H9 (cell line): ENCODE measurements at regions not wholly inside any gene's neighbourhood (a gene's known extent, or its start where the extent isn't known, plus 50 kb on each side); places are given as distances from the start of the nearest gene placed in this dataset.

Experiments used
- DNase-seq: peaks from one replicate; pipeline ENCODE4 v3.0.0-alpha.2; 2017
- H2AFZ ChIP-seq: one replicate; pipeline ENCODE4 v1.6.1; 2013; ENCODE audit warnings: mild to moderate bottlenecking, low read length, control low read depth, moderate library complexity
- H2AK5ac ChIP-seq: 2 replicates; pipeline ENCODE4 v1.6.1; 2013; ENCODE audit warnings: low read length, control low read depth, mixed read lengths; ENCODE audit not compliant: insufficient read length
- H2BK120ac ChIP-seq: one replicate; pipeline ENCODE4 v1.6.1; 2013; ENCODE audit warnings: low read depth, mild to moderate bottlenecking, low read length, control low read depth, inconsistent platforms; ENCODE audit not compliant: poor library complexity, severe bottlenecking
- H2BK12ac ChIP-seq: 2 replicates; pipeline ENCODE4 v1.6.1; 2013; ENCODE audit warnings: low read length, control low read depth, mixed read lengths, low read depth; ENCODE audit not compliant: insufficient read length
- H2BK15ac ChIP-seq: 2 replicates; pipeline ENCODE4 v1.6.1; 2013; ENCODE audit warnings: low read depth, low read length, control low read depth
- H2BK20ac ChIP-seq: one replicate; pipeline ENCODE4 v1.6.1; 2013; ENCODE audit warnings: low read depth, mild to moderate bottlenecking, low read length, control low read depth, inconsistent platforms; ENCODE audit not compliant: poor library complexity, severe bottlenecking
- H2BK5ac ChIP-seq: 2 replicates; pipeline ENCODE4 v1.6.1; 2013; ENCODE audit warnings: low read length, control low read depth, mixed read lengths; ENCODE audit not compliant: insufficient read length
- H3K14ac ChIP-seq: 2 replicates; pipeline ENCODE4 v1.6.1; 2013; ENCODE audit warnings: low read length, control low read depth; ENCODE audit not compliant: insufficient read depth
- H3K18ac ChIP-seq: 2 replicates; pipeline ENCODE4 v1.6.1; 2013; ENCODE audit warnings: low read depth, mild to moderate bottlenecking, mixed read lengths, low read length, control low read depth; ENCODE audit not compliant: insufficient read length
- H3K23ac ChIP-seq: 2 replicates; pipeline ENCODE4 v1.6.1; 2013; ENCODE audit warnings: low read length, control low read depth, mixed read lengths, low read depth; ENCODE audit not compliant: insufficient read length
- H3K23me2 ChIP-seq: 2 replicates; pipeline ENCODE4 v1.6.1; 2013; ENCODE audit warnings: low read depth, mild to moderate bottlenecking, mixed read lengths, low read length, control low read depth; ENCODE audit not compliant: insufficient read length, poor library complexity, severe bottlenecking
- H3K27ac ChIP-seq: 2 replicates; pipeline ENCODE4 v1.5.1; 2013; ENCODE audit warnings: low read length, control low read depth, mixed read lengths, low read depth; ENCODE audit not compliant: insufficient read length
- H3K27me3 ChIP-seq: 2 replicates; pipeline ENCODE4 v1.6.1; 2013; ENCODE audit warnings: low read length, control low read depth, inconsistent platforms; ENCODE audit not compliant: insufficient read depth
- H3K4ac ChIP-seq: 2 replicates; pipeline ENCODE4 v1.6.1; 2013; ENCODE audit warnings: low read depth, mild to moderate bottlenecking, control low read depth, inconsistent platforms, low read length, moderate library complexity
- H3K4me1 ChIP-seq: 2 replicates; pipeline ENCODE4 v1.6.1; 2013; ENCODE audit warnings: low read length, control low read depth, inconsistent platforms; ENCODE audit not compliant: insufficient read depth
- H3K4me2 ChIP-seq: 2 replicates; pipeline ENCODE4 v1.6.1; 2013; ENCODE audit warnings: low read length, control low read depth, mixed read lengths; ENCODE audit not compliant: insufficient read length, insufficient read depth
- H3K56ac ChIP-seq: 2 replicates; pipeline ENCODE4 v1.6.1; 2013; ENCODE audit warnings: low read depth, mild to moderate bottlenecking, mixed read lengths, low read length, control low read depth; ENCODE audit not compliant: insufficient read length
- H3K79me1 ChIP-seq: 2 replicates; pipeline ENCODE4 v1.6.1; 2013; ENCODE audit warnings: low read depth, mild to moderate bottlenecking, moderate library complexity, low read length, control low read depth, inconsistent platforms; ENCODE audit not compliant: insufficient read depth, poor library complexity, severe bottlenecking
- H3K79me2 ChIP-seq: 2 replicates; pipeline ENCODE4 v1.6.1; 2013; ENCODE audit warnings: low read length, control low read depth, inconsistent platforms; ENCODE audit not compliant: insufficient read depth
- H3K9ac ChIP-seq: 2 replicates; pipeline ENCODE4 v1.6.1; 2013; ENCODE audit warnings: low read length, control low read depth, mixed read lengths; ENCODE audit not compliant: insufficient read length; ENCODE audit errors: extremely low read depth
- H3K9me3 ChIP-seq: one replicate; pipeline ENCODE4 v1.6.1; 2013; ENCODE audit warnings: low read depth, low read length, inconsistent platforms; ENCODE audit not compliant: control insufficient read depth
- H3T11ph ChIP-seq: one replicate; pipeline ENCODE4 v1.6.1; 2013; ENCODE audit warnings: mild to moderate bottlenecking, low read length, control low read depth, inconsistent platforms
- H4K20me1 ChIP-seq: one replicate; pipeline ENCODE4 v1.6.1; 2013; ENCODE audit not compliant: control insufficient read depth, insufficient read length, insufficient read depth
- H4K5ac ChIP-seq: 2 replicates; pipeline ENCODE4 v1.6.1; 2013; ENCODE audit warnings: low read depth, mild to moderate bottlenecking, mixed read lengths, low read length, control low read depth; ENCODE audit not compliant: insufficient read length
- H4K8ac ChIP-seq: replicated peaks from 2 replicates; pipeline ENCODE4 v1.6.1; 2013; ENCODE audit warnings: low read length, control low read depth, mixed read lengths, low read depth; ENCODE audit not compliant: insufficient read length
- H4K91ac ChIP-seq: 2 replicates; pipeline ENCODE4 v1.6.1; 2013; ENCODE audit warnings: low read depth, mild to moderate bottlenecking, moderate library complexity, mixed read lengths, low read length, control low read depth; ENCODE audit not compliant: insufficient read length
- H3K27ac Mint-ChIP-seq, 3 experiments: 2 replicates in 2 of 3; 3 replicates in 1 of 3; pipeline ENCODE4 v1.8.0; 2020 to 2021; ENCODE audit warnings: mixed read lengths in 3 of 3, mild to moderate bottlenecking in 1 of 3, moderate library complexity in 1 of 3
- H3K27me3 Mint-ChIP-seq: 2 replicates; pipeline ENCODE4 v1.8.0; 2021; ENCODE audit warnings: low read depth, mild to moderate bottlenecking, moderate library complexity, mixed read lengths
- H3K36me3 Mint-ChIP-seq, 3 experiments: 2 replicates in 2 of 3; 3 replicates in 1 of 3; pipeline ENCODE4 v1.8.0; 2020 to 2021; ENCODE audit warnings: low read depth in 3 of 3, mixed read lengths in 3 of 3; ENCODE audit not compliant: insufficient read depth in 1 of 3
- H3K4me1 Mint-ChIP-seq, 2 experiments: 2 replicates each; pipeline ENCODE4 v1.8.0; 2020; ENCODE audit warnings: mixed read lengths in 2 of 2
- H3K4me3 Mint-ChIP-seq, 2 experiments: 2 replicates in 1 of 2; 3 replicates in 1 of 2; pipeline ENCODE4 v1.8.0; 2020 to 2021; ENCODE audit warnings: mild to moderate bottlenecking in 2 of 2, mixed read lengths in 2 of 2, moderate library complexity in 1 of 2
- H3K9me3 Mint-ChIP-seq, 2 experiments: 2 replicates in 1 of 2; 3 replicates in 1 of 2; pipeline ENCODE4 v1.8.0; 2020; ENCODE audit warnings: mild to moderate bottlenecking in 2 of 2, mixed read lengths in 2 of 2, moderate library complexity in 1 of 2
- CTCF ChIP-seq: fragments of 200-600 bp; sonication (generic); conservative IDR thresholded peaks from 3 replicates; pipeline ENCODE4 v1.8.0; 2021; ENCODE audit warnings: antibody characterized with exemption, mild to moderate bottlenecking

- no peak overlapping the region for H3K27ac Mint-ChIP-seq
- no peak overlapping the region for H4K91ac ChIP-seq
- H3K9ac ChIP-seq: no peak overlapping the region
- no peak overlapping the region for H2AK5ac ChIP-seq
- H3K27me3 ChIP-seq: no peaks in the 10 kb centered on the region
- no peak overlapping the region for H2BK15ac ChIP-seq
- no peak overlapping the region for H3K4me3 Mint-ChIP-seq
- no peaks in the 10 kb centered on the region for H3K27me3 Mint-ChIP-seq
- no peak for TF ChIP-seq CTCF
- no peaks in the 10 kb centered on the region for H3K9me3 ChIP-seq
- DNase-seq: no peak
- H3K18ac ChIP-seq: no peak overlapping the region
- no peak overlapping the region for H3K14ac ChIP-seq
- H3K9me3 Mint-ChIP-seq: no peaks in the 10 kb centered on the region
- no peak overlapping the region for H3K56ac ChIP-seq
- H3K23me2 ChIP-seq: no peaks in the 10 kb centered on the region
- H4K20me1 ChIP-seq: no peaks in the 10 kb centered on the region
- no peaks in the 10 kb centered on the region for H3K79me1 ChIP-seq
- no peak overlapping the region for H2BK12ac ChIP-seq
- H2BK20ac ChIP-seq: no peak overlapping the region
- no peak overlapping the region for H3K4me2 ChIP-seq
- H3T11ph ChIP-seq: no peak overlapping the region
- H3K36me3 Mint-ChIP-seq: no peaks in the 10 kb centered on the region
- H2BK5ac ChIP-seq: no peak overlapping the region
- no peak overlapping the region for H3K27ac ChIP-seq
- no peaks in the 10 kb centered on the region for H3K79me2 ChIP-seq
- 0 out of 4 replicates have a peak, but pooled peaks cover 2% of the 10 kb centered on the region in 2 experiments for H3K4me1 Mint-ChIP-seq
- no peak overlapping the region for H4K5ac ChIP-seq
- H4K8ac ChIP-seq: no peak overlapping the region
- no peak overlapping the region for H3K4ac ChIP-seq
- no peaks in the 10 kb centered on the region for H3K4me1 ChIP-seq
- H2BK120ac ChIP-seq: no peak overlapping the region
- no peak overlapping the region for H2AFZ ChIP-seq
- no peak overlapping the region for H3K23ac ChIP-seq
Measured at GRCh38 chr7:115779561-115779960, 251.0 kb downstream of the TFEC start.
